Astrocyte of the spinal cord (primary cell): ENCODE measurements at regions not wholly inside any gene's neighbourhood (a gene's known extent, or its start where the extent isn't known, plus 50 kb on each side); places are given as distances from the start of the nearest gene placed in this dataset.
"Not testable (repeated sequence)": the region's sequence is repeated elsewhere in the genome, so short reads cannot be mapped to it uniquely, and the experiment has no call there.

Source experiments
- DNase-seq: peaks from one replicate; pipeline ENCODE4 v3.0.0; 2011; ENCODE audit warnings: low read depth, low spot score
- H3K4me3 ChIP-seq: 2 replicates; pipeline ENCODE4 v1.5.1; 2011; ENCODE audit warnings: low read depth, mild to moderate bottlenecking, low read length, moderate library complexity
- CTCF ChIP-seq: IDR thresholded peaks from 2 replicates; pipeline ENCODE4 v1.5.1; 2012; ENCODE audit warnings: low read depth, mild to moderate bottlenecking, low read length, inconsistent platforms
- in situ Hi-C: cut with HindIII; loops from 2 replicates; pipeline ENCODE4 v1.10.0; 2017; ENCODE audit warnings: low sequenced_read_pairs

GRCh38 chr3:75224412-75224811 is 439.7 kb upstream of the FRG2C start:
- H3K4me3 ChIP-seq, result no peak overlapping the region
- in situ Hi-C loops, result no loop called here
- no peak for DNase-seq
- TF ChIP-seq CTCF, result no peak

- H3K4me3 ChIP-seq, result no peak overlapping the region
- no peak for DNase-seq
- no peak for TF ChIP-seq CTCF
- in situ Hi-C loops, result no loop called here
Observed at GRCh38 chr3:75232216-75232615, 431.9 kb upstream of the FRG2C start.

GRCh38 chr3:75235631-75236030 is 428.5 kb upstream of the FRG2C start:
- no peak for TF ChIP-seq CTCF
- no peak for DNase-seq
- in situ Hi-C loops, result no loop called here
- no peak overlapping the region for H3K4me3 ChIP-seq

- H3K4me3 ChIP-seq, result no peak overlapping the region
- no peak for TF ChIP-seq CTCF
- in situ Hi-C loops, result no loop called here
- DNase-seq, result no peak
Observed at GRCh38 chr3:75237053-75237452, 427.1 kb upstream of the FRG2C start.

- no peak for TF ChIP-seq CTCF
- no peak for DNase-seq
- in situ Hi-C loops, result no loop called here
- no peak overlapping the region for H3K4me3 ChIP-seq
Observed at GRCh38 chr3:75237477-75237876, 426.7 kb upstream of the FRG2C start.

- H3K4me3 ChIP-seq, in situ Hi-C loops, DNase-seq: not testable (repeated sequence)
Observed at GRCh38 chr3:75241226-75241962, 422.7 kb upstream of the FRG2C start.

GRCh38 chr3:75242012-75242735 is 422.0 kb upstream of the FRG2C start:
- in situ Hi-C loops, result no loop called here
- no peak overlapping the region for H3K4me3 ChIP-seq
- DNase-seq, result no peak
- no peak for TF ChIP-seq CTCF
